A549 (cell line): ENCODE measurements at regions not wholly inside any gene's neighbourhood (a gene's known extent, or its start where the extent isn't known, plus 50 kb on each side); places are given as distances from the start of the nearest gene placed in this dataset.

Source experiments
- ATAC-seq, 2 experiments: fragments of 200-7000 bp in 1 of 2; fragments of >200 bp in 1 of 2; cut with Nextera tagmentation in 1 of 2; cut with Tn5 transposase in 1 of 2; 3 replicates each; pipeline versions ENCODE4 v1.8.0 to v1.9.1; 2018 to 2020; ENCODE audit warnings: mild to moderate bottlenecking in 1 of 2, moderate library complexity in 1 of 2
- CTCF ChIA-PET: fragments of 300-600 bp; sonication (Branson Sonifier 250); formaldehyde crosslinking; extraction: SDS; loops from one replicate; lab custom pipeline; 2021; ENCODE audit warnings: antibody characterized with exemption, inconsistent platforms; lab: Yijun Ruan, JAX
- POLR2A ChIA-PET: fragments of 350-600 bp; formaldehyde crosslinking; extraction: SDS; loops from one replicate; lab custom pipeline; 2021; ENCODE audit warnings: antibody characterized with exemption, inconsistent platforms; lab: Yijun Ruan, JAX
- DNase-seq, 2 experiments: peaks; one replicate each; pipeline versions ENCODE4 v3.0.0 to v3.0.0-alpha.2; 2011 to 2016; ENCODE audit warnings: low read depth in 1 of 2, low spot score in 1 of 2
- FAIRE-seq: peaks from 2 replicates; lab custom pipeline; 2011; peaks lifted over from hg19 to GRCh38; lab: Jason Lieb, UNC
- H3K27ac ChIP-seq, 2 experiments: fragments of >200 bp; sonication (Bioruptor Twin); formaldehyde crosslinking; 3 replicates each; pipeline ENCODE4 v1.5.1; 2016 to 2017
- H3K4me1 ChIP-seq: fragments of >200 bp; sonication (Bioruptor Twin); formaldehyde crosslinking; 3 replicates; pipeline ENCODE4 v1.6.1; 2016
- H3K4me2 ChIP-seq: fragments of >200 bp; sonication (Bioruptor Twin); formaldehyde crosslinking; 3 replicates; pipeline ENCODE4 v1.6.1; 2016
- H3K4me3 ChIP-seq: fragments of >200 bp; sonication (Bioruptor Twin); formaldehyde crosslinking; 3 replicates; pipeline ENCODE4 v1.5.1; 2016
- H3K9me3 ChIP-seq: fragments of >200 bp; sonication (Bioruptor Twin); formaldehyde crosslinking; 3 replicates; pipeline ENCODE4 v1.6.1; 2016
- CBX2 ChIP-seq: fragments of 200-600 bp; sonication (generic); IDR thresholded peaks from 2 replicates; pipeline ENCODE4 v1.6.1; 2016; ENCODE audit warnings: low read depth, mild to moderate bottlenecking, borderline replicate concordance
- CEBPB ChIP-seq, 2 experiments: fragments of >200 bp in 1 of 2; sonication (Bioruptor Twin) in 1 of 2; formaldehyde crosslinking in 1 of 2; IDR thresholded peaks; 2 replicates each; pipeline ENCODE4 v1.6.1; 2012 to 2016
- EHMT2 ChIP-seq: fragments of 200-600 bp; sonication (generic); IDR thresholded peaks from 2 replicates; pipeline ENCODE4 v1.6.1; 2016; ENCODE audit warnings: antibody characterized with exemption, low read depth, mild to moderate bottlenecking, moderate library complexity
- EP300 ChIP-seq, 2 experiments: fragments of >200 bp; sonication (Bioruptor Twin); formaldehyde crosslinking; IDR thresholded peaks; 2 replicates in 1 of 2; 3 replicates in 1 of 2; pipeline ENCODE4 v1.6.1; 2016 to 2017
- FOSB ChIP-seq: fragments of 250-450 bp; sonication (Bioruptor Pico); IDR thresholded peaks from 2 replicates; pipeline ENCODE4 v1.5.0; 2020; ENCODE audit warnings: mild to moderate bottlenecking, moderate library complexity
- FOSL2 ChIP-seq, 2 experiments: fragments of 450-650 bp in 1 of 2; fragments of >200 bp in 1 of 2; sonication (Bioruptor Twin) in 1 of 2; formaldehyde crosslinking; IDR thresholded peaks; 2 replicates each; pipeline versions ENCODE4 v1.5.0 to v1.6.1; 2016 to 2020; ENCODE audit warnings: mild to moderate bottlenecking in 1 of 2, moderate library complexity in 1 of 2
- FOXS1 ChIP-seq: fragments of 250-450 bp; sonication (Bioruptor Pico); IDR thresholded peaks from 2 replicates; pipeline ENCODE4 v1.5.0; 2020; ENCODE audit warnings: mild to moderate bottlenecking, moderate library complexity
- GATA3 ChIP-seq: IDR thresholded peaks from 2 replicates; pipeline ENCODE4 v1.6.1; 2012; ENCODE audit warnings: borderline replicate concordance
- HOXA7 ChIP-seq: fragments of 250-450 bp; sonication (Bioruptor Pico); IDR thresholded peaks from 2 replicates; pipeline ENCODE4 v1.5.0; 2020; ENCODE audit warnings: mild to moderate bottlenecking, moderate library complexity
- HOXB13 ChIP-seq: fragments of 250-450 bp; sonication (Bioruptor Pico); IDR thresholded peaks from 2 replicates; pipeline ENCODE4 v1.5.0; 2020; ENCODE audit warnings: low read depth, mild to moderate bottlenecking, moderate library complexity
- JUN ChIP-seq, 2 experiments: fragments of >200 bp; sonication (Bioruptor Twin); formaldehyde crosslinking; IDR thresholded peaks; 2 replicates in 1 of 2; 3 replicates in 1 of 2; pipeline ENCODE4 v1.6.1; 2016 to 2017
- JUNB ChIP-seq: fragments of >200 bp; sonication (Bioruptor Twin); formaldehyde crosslinking; IDR thresholded peaks from 2 replicates; pipeline ENCODE4 v1.6.1; 2016
- KDM1A ChIP-seq: fragments of 200-600 bp; sonication (generic); IDR thresholded peaks from 2 replicates; pipeline ENCODE4 v1.6.1; 2016; ENCODE audit warnings: low read depth, mild to moderate bottlenecking
- KDM5A ChIP-seq: fragments of 200-600 bp; sonication (generic); IDR thresholded peaks from 2 replicates; pipeline ENCODE4 v1.6.1; 2016; ENCODE audit warnings: antibody characterized with exemption, mild to moderate bottlenecking
- MAFK ChIP-seq: fragments of 450-650 bp; IDR thresholded peaks from 2 replicates; pipeline ENCODE4 v1.6.1; 2014; ENCODE audit not compliant: partially characterized antibody
- NFE2L2 ChIP-seq: fragments of 150-350 bp; conservative IDR thresholded peaks from 2 replicates; pipeline ENCODE4 v1.6.1; 2014; ENCODE audit warnings: low read length
- RFX5 ChIP-seq: fragments of 450-650 bp; IDR thresholded peaks from 2 replicates; pipeline ENCODE4 v1.7.1; 2014; ENCODE audit warnings: antibody characterized with exemption, mild to moderate bottlenecking, moderate library complexity
- WGBS: methylation state at CpG from one replicate; pipeline ENCODE4 v1.1.6; 2017; ENCODE audit errors: missing lambda C conversion rate; 5-methylcytosine and 5-hydroxymethylcytosine counted together
- TF ChIP-seq, protein P1 (sequence below): IDR thresholded peaks from 2 replicates; pipeline ENCODE4 v1.6.1; 2012
- TF ChIP-seq, protein P2 (sequence below): fragments of 150-350 bp; IDR thresholded peaks from 2 replicates; pipeline ENCODE4 v1.6.1; 2014; ENCODE audit warnings: low read depth, mild to moderate bottlenecking, low read length
- TF ChIP-seq, protein P3 (sequence below): IDR thresholded peaks from 2 replicates; pipeline ENCODE4 v1.6.1; 2012
- TF ChIP-seq, protein P4 (sequence below): fragments of 200-600 bp; sonication (generic); IDR thresholded peaks from 2 replicates; pipeline ENCODE4 v1.6.1; 2016; ENCODE audit warnings: antibody characterized with exemption, mild to moderate bottlenecking, moderate library complexity
- TF ChIP-seq, protein P5 (sequence below): fragments of 450-650 bp; IDR thresholded peaks from 2 replicates; pipeline ENCODE4 v1.6.1; 2014; ENCODE audit warnings: antibody characterized with exemption
- TF ChIP-seq, protein P6 (sequence below): fragments of >200 bp; sonication (Bioruptor Twin); formaldehyde crosslinking; IDR thresholded peaks from 3 replicates; pipeline ENCODE4 v1.5.1; 2016

DNA sequence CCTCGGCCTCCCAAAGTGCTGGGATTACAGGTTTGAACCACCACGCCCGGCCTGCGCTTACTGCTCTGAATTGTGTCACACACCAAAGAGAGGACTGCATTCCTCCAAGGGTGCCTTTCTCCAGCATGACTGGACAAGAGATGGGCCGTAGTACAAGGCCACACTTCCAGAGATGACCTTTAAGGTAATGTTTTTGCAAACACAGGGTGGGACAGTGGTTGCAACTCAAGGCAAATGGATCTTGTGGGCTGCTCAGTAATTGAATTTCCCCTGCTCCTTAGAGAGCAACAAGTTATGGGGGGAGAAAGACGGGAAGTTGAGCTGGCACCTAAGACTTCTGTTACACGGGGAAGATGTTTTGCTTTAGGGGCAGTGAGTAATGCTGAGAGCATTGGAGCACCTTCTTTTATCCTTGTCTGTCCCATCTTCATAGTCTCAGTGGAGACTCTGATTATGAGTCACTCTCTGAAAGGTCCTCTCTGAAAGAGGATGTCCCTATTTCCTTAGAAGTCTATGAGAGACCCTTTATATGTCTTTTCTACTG is 66.3 kb downstream of the C11orf91 start (continued):
- TF ChIP-seq CEBPB (IDR thresholded peaks at IDR 0.05) = peak in 1 of 2 experiments; percentile 34; a peak in 2 of 4 replicates
- TF ChIP-seq, all 56 proteins: peak for 9

DNA sequence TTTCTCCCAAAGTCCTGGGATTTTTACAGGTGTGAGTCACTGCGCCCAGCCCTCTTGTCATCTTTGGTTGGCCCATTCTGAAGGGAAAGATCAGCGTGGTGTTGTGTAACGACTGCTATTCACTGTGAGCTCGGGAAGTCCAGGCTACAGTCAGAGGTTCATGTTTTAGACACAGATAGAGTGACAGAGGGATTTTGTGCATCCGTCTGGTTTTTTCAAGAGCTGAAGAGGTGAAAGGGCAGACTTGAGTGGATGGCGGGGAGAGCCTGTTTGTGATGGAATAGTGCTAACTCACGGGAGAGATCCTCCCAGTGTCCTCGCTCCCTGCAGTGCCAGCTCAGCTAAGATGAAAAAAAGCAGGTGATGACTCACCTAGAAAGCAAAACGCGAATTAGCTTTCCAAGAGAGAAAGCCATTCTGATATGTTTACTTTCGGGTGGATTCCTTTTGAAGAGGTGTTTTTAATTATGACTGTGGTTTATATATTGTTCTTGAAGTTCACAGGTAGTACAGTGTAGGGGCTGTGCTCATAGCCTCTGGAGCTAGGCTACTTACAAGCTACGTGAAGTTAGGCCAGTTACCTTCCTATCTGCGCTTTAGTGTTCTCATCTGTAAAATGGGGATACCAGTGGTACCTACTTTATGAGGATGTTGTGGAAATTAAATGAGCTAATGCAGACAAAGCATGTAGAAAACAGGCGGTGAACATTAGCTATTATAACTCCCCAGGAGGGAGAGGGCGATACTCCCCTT is 67.2 kb downstream of the C11orf91 start:
- FAIRE-seq = peak; percentile 68

More for the DNA sequence above, 67.2 kb downstream of the C11orf91 start:
- POLR2A ChIA-PET = interaction anchor here (1.1 to 1.2 kb wide), 4 partner anchors 9 to 103 kb away, joined by 3 to 6 read pairs (median 4); partner anchors contain the start of gene CD59
- DNase-seq (peak; percentile 80 to 94), ATAC-seq (peak; percentile 86 to 89)
- Histone ChIP-seq H3K4me2 (peak overlapping the region; percentile 62), H3K4me3 (no peak overlapping the region), H3K9me3 (peaks cover under 1% of the 10 kb centered on the region; the same call in 1 of the 3 replicates), H3K4me1 (peaks cover 51% of the 10 kb centered on the region), H3K27ac (peak overlapping the region; percentile 81 to 87)
- CTCF ChIA-PET = interaction anchor here (0.5 to 7.2 kb wide), 5 partner anchors 49 to 487 kb away, joined by 3 to 40 read pairs (median 3); no protein-coding TSS in a partner anchor
- WGBS = 14% methylated on average over 15 of the region's 15 CpGs
- no peak for TF ChIP-seq CBX2
- TF ChIP-seq, protein P1, sequence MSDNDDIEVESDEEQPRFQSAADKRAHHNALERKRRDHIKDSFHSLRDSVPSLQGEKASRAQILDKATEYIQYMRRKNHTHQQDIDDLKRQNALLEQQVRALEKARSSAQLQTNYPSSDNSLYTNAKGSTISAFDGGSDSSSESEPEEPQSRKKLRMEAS = peak; percentile 65
- TF ChIP-seq, protein P2, sequence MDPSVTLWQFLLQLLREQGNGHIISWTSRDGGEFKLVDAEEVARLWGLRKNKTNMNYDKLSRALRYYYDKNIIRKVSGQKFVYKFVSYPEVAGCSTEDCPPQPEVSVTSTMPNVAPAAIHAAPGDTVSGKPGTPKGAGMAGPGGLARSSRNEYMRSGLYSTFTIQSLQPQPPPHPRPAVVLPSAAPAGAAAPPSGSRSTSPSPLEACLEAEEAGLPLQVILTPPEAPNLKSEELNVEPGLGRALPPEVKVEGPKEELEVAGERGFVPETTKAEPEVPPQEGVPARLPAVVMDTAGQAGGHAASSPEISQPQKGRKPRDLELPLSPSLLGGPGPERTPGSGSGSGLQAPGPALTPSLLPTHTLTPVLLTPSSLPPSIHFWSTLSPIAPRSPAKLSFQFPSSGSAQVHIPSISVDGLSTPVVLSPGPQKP = no peak
- TF ChIP-seq EHMT2 = no peak
- TF ChIP-seq, protein P3, sequence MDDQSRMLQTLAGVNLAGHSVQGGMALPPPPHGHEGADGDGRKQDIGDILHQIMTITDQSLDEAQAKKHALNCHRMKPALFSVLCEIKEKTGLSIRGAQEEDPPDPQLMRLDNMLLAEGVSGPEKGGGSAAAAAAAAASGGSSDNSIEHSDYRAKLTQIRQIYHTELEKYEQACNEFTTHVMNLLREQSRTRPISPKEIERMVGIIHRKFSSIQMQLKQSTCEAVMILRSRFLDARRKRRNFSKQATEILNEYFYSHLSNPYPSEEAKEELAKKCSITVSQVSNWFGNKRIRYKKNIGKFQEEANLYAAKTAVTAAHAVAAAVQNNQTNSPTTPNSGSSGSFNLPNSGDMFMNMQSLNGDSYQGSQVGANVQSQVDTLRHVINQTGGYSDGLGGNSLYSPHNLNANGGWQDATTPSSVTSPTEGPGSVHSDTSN = no peak
- TF ChIP-seq, protein P4, sequence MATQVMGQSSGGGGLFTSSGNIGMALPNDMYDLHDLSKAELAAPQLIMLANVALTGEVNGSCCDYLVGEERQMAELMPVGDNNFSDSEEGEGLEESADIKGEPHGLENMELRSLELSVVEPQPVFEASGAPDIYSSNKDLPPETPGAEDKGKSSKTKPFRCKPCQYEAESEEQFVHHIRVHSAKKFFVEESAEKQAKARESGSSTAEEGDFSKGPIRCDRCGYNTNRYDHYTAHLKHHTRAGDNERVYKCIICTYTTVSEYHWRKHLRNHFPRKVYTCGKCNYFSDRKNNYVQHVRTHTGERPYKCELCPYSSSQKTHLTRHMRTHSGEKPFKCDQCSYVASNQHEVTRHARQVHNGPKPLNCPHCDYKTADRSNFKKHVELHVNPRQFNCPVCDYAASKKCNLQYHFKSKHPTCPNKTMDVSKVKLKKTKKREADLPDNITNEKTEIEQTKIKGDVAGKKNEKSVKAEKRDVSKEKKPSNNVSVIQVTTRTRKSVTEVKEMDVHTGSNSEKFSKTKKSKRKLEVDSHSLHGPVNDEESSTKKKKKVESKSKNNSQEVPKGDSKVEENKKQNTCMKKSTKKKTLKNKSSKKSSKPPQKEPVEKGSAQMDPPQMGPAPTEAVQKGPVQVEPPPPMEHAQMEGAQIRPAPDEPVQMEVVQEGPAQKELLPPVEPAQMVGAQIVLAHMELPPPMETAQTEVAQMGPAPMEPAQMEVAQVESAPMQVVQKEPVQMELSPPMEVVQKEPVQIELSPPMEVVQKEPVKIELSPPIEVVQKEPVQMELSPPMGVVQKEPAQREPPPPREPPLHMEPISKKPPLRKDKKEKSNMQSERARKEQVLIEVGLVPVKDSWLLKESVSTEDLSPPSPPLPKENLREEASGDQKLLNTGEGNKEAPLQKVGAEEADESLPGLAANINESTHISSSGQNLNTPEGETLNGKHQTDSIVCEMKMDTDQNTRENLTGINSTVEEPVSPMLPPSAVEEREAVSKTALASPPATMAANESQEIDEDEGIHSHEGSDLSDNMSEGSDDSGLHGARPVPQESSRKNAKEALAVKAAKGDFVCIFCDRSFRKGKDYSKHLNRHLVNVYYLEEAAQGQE = no peak
- peak; percentile 69 to 89; a peak in 3 of 4 replicates for TF ChIP-seq CEBPB (IDR thresholded peaks at IDR 0.05)
- TF ChIP-seq FOXS1 (CRISPR knock-in tag) = peak; percentile 36; the same call in 1 of the 2 replicates
- peak; percentile 39 to 49; a peak in 2 of 5 replicates for TF ChIP-seq JUN (IDR thresholded peaks at IDR 0.05)
- 0 out of 2 replicates have a peak, but pooled peaks have one; percentile 38 for TF ChIP-seq FOSB (CRISPR knock-in tag)
- TF ChIP-seq GATA3 = peak; percentile 63; the same call in 1 of the 2 replicates
- TF ChIP-seq JUNB = peak; percentile 83
- TF ChIP-seq MAFK = peak; percentile 96
- TF ChIP-seq HOXA7 (CRISPR knock-in tag) = peak; percentile 42; the same call in 1 of the 2 replicates
- TF ChIP-seq, protein P5, sequence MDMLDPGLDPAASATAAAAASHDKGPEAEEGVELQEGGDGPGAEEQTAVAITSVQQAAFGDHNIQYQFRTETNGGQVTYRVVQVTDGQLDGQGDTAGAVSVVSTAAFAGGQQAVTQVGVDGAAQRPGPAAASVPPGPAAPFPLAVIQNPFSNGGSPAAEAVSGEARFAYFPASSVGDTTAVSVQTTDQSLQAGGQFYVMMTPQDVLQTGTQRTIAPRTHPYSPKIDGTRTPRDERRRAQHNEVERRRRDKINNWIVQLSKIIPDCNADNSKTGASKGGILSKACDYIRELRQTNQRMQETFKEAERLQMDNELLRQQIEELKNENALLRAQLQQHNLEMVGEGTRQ = no peak
- TF ChIP-seq KDM1A = no peak; the same call in 1 of the 2 replicates
- TF ChIP-seq FOSL2 (IDR thresholded peaks at IDR 0.05) = peak; percentile 82
- peak; percentile 95 for TF ChIP-seq FOSL2 (CRISPR knock-in tag; IDR thresholded peaks at IDR 0.05)
- TF ChIP-seq, protein P6, sequence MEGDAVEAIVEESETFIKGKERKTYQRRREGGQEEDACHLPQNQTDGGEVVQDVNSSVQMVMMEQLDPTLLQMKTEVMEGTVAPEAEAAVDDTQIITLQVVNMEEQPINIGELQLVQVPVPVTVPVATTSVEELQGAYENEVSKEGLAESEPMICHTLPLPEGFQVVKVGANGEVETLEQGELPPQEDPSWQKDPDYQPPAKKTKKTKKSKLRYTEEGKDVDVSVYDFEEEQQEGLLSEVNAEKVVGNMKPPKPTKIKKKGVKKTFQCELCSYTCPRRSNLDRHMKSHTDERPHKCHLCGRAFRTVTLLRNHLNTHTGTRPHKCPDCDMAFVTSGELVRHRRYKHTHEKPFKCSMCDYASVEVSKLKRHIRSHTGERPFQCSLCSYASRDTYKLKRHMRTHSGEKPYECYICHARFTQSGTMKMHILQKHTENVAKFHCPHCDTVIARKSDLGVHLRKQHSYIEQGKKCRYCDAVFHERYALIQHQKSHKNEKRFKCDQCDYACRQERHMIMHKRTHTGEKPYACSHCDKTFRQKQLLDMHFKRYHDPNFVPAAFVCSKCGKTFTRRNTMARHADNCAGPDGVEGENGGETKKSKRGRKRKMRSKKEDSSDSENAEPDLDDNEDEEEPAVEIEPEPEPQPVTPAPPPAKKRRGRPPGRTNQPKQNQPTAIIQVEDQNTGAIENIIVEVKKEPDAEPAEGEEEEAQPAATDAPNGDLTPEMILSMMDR = no peak
- TF ChIP-seq NFE2L2 = peak; percentile 47
- peak; percentile 48; the same call in 1 of the 2 replicates for TF ChIP-seq RFX5
- peak in 1 of 2 experiments; percentile 54; a peak in 2 of 5 replicates for TF ChIP-seq EP300 (IDR thresholded peaks at IDR 0.05)
- peak; percentile 16; the same call in 1 of the 2 replicates for TF ChIP-seq HOXB13 (CRISPR knock-in tag)
- no peak for TF ChIP-seq KDM5A
